Ascending aorta (tissue), 2 donors: ENCODE measurements at regions not wholly inside any gene's neighbourhood (a gene's known extent, or its start where the extent isn't known, plus 50 kb on each side); places are given as distances from the start of the nearest gene placed in this dataset.

Experiments
- DNase-seq, 2 donors: peaks; one replicate each; pipeline ENCODE4 v3.0.0-alpha.2; 2019; ENCODE audit warnings: low spot score in 2 of 2
- H3K27ac ChIP-seq, 2 donors: fragments of 200-600 bp; sonication (generic); one replicate each; pipeline ENCODE4 v1.5.1; 2016 to 2017; ENCODE audit warnings: mild to moderate bottlenecking in 1 of 2
- H3K27me3 ChIP-seq: fragments of 200-600 bp; sonication (generic); one replicate; pipeline ENCODE4 v1.5.1; 2017
- H3K36me3 ChIP-seq, 2 donors: fragments of 200-600 bp; sonication (generic); one replicate each; pipeline ENCODE4 v1.5.1; 2016
- H3K4me1 ChIP-seq, 2 donors: fragments of 200-600 bp; sonication (generic); one replicate each; pipeline ENCODE4 v1.5.1; 2016 to 2017; ENCODE audit warnings: mild to moderate bottlenecking in 1 of 2
- H3K4me3 ChIP-seq, 2 donors: fragments of 200-600 bp; sonication (generic); one replicate each; pipeline ENCODE4 v1.5.1; 2016 to 2017; ENCODE audit warnings: mild to moderate bottlenecking in 1 of 2
- H3K9me3 ChIP-seq, 2 donors: fragments of 200-600 bp; sonication (generic); one replicate each; pipeline ENCODE4 v1.5.1; 2016
- intact Hi-C: fragments of 100-400 bp; cut with DNase I; formaldehyde crosslinking; loops from one replicate; pipeline ENCODE4 v1.15.1; 2023
- TF ChIP-seq, protein P1 (sequence below), 3 experiments: fragments of 200-600 bp in 2 of 3; fragments of 450-650 bp in 1 of 3; sonication (generic) in 2 of 3; IDR thresholded peaks; one replicate each; pipeline ENCODE4 v1.5.1; 2016 to 2019; ENCODE audit warnings: antibody characterized with exemption in 3 of 3, mild to moderate bottlenecking in 1 of 3, moderate library complexity in 1 of 3

DNA sequence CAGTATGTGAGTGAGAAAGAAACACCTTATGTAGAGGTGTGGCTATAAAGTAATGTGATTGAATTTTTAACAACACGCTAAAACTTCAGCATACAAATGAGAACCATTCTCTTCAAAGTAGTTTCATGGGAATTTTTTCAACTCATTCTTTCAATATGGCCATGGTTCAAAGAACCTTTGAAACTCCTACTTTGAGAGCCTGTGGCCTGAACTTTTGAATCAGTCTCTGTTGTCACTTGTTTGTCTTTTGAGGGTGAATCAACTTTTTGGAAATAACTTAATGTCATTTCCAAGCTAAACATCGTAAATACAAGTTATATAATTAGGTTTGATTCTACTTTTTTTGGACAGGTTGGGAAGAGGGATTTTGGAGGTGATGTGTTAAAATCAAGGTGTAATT lies 49.9 kb upstream of the CASK start:
- Histone ChIP-seq H3K27me3 (no peaks in the 10 kb centered on the region), H3K27ac (no peak overlapping the region), H3K4me3 (no peak overlapping the region), H3K36me3 (no peaks in the 10 kb centered on the region), H3K4me1 (no peaks in the 10 kb centered on the region), H3K9me3 (no peaks in the 10 kb centered on the region)
- TF ChIP-seq, protein P1, sequence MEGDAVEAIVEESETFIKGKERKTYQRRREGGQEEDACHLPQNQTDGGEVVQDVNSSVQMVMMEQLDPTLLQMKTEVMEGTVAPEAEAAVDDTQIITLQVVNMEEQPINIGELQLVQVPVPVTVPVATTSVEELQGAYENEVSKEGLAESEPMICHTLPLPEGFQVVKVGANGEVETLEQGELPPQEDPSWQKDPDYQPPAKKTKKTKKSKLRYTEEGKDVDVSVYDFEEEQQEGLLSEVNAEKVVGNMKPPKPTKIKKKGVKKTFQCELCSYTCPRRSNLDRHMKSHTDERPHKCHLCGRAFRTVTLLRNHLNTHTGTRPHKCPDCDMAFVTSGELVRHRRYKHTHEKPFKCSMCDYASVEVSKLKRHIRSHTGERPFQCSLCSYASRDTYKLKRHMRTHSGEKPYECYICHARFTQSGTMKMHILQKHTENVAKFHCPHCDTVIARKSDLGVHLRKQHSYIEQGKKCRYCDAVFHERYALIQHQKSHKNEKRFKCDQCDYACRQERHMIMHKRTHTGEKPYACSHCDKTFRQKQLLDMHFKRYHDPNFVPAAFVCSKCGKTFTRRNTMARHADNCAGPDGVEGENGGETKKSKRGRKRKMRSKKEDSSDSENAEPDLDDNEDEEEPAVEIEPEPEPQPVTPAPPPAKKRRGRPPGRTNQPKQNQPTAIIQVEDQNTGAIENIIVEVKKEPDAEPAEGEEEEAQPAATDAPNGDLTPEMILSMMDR (IDR thresholded peaks at IDR 0.05), result no peak
- intact Hi-C loops, result no loop called here
- DNase-seq, result no peak
